IPS-15b (cell line): ENCODE measurements at regions not wholly inside any gene's neighbourhood (a gene's known extent, or its start where the extent isn't known, plus 50 kb on each side); places are given as distances from the start of the nearest gene placed in this dataset.

Source experiments
- H3K27me3 ChIP-seq: one replicate; pipeline ENCODE4 v1.6.1; 2013; ENCODE audit warnings: low read length; ENCODE audit not compliant: control insufficient read depth, insufficient read depth
- H3K36me3 ChIP-seq: one replicate; pipeline ENCODE4 v1.6.1; 2013; ENCODE audit warnings: low read length; ENCODE audit not compliant: control insufficient read depth, insufficient read depth
- H3K4me1 ChIP-seq: one replicate; pipeline ENCODE4 v1.6.1; 2013; ENCODE audit warnings: mild to moderate bottlenecking, low read length; ENCODE audit not compliant: control insufficient read depth, insufficient read depth
- H3K4me3 ChIP-seq: one replicate; pipeline ENCODE4 v1.5.1; 2013; ENCODE audit warnings: low read depth, low read length
- H3K9ac ChIP-seq: one replicate; pipeline ENCODE4 v1.6.1; 2013; ENCODE audit warnings: low read depth, mild to moderate bottlenecking, low read length
- H3K9me3 ChIP-seq: one replicate; pipeline ENCODE4 v1.6.1; 2013; ENCODE audit warnings: mild to moderate bottlenecking, low read length; ENCODE audit not compliant: control insufficient read depth, insufficient read depth

GRCh38 chr1:163540727-163541126 lies 219.0 kb downstream of the NUF2 start:
- Histone ChIP-seq H3K36me3 (no peaks in the 10 kb centered on the region), H3K27me3 (no peaks in the 10 kb centered on the region), H3K4me1 (peaks cover 3% of the 10 kb centered on the region), H3K9me3 (no peaks in the 10 kb centered on the region), H3K9ac (no peak overlapping the region), H3K4me3 (no peak overlapping the region)

GRCh38 chr1:163544441-163544840 lies 222.7 kb downstream of the NUF2 start:
- H3K27me3 ChIP-seq: no peaks in the 10 kb centered on the region
- no peak overlapping the region for H3K9ac ChIP-seq
- H3K4me1 ChIP-seq: no peaks in the 10 kb centered on the region
- H3K4me3 ChIP-seq: no peak overlapping the region
- no peaks in the 10 kb centered on the region for H3K9me3 ChIP-seq
- H3K36me3 ChIP-seq: no peaks in the 10 kb centered on the region

- Histone ChIP-seq H3K9ac (no peak overlapping the region), H3K9me3 (no peaks in the 10 kb centered on the region)
Observed at GRCh38 chr1:163558162-163558561, 236.4 kb downstream of the NUF2 start.

GRCh38 chr1:163561580-163562295 lies 240.0 kb downstream of the NUF2 start:
- Histone ChIP-seq H3K9ac (no peak overlapping the region), H3K9me3 (no peaks in the 10 kb centered on the region), H3K27me3 (no peaks in the 10 kb centered on the region), H3K36me3 (no peaks in the 10 kb centered on the region), H3K4me1 (peaks cover 21% of the 10 kb centered on the region), H3K4me3 (no peak overlapping the region)

More at GRCh38 chr1:163558162-163558561, 236.4 kb downstream of the NUF2 start:
- no peaks in the 10 kb centered on the region for H3K36me3 ChIP-seq
- H3K4me1 ChIP-seq: peaks cover 15% of the 10 kb centered on the region
- H3K27me3 ChIP-seq: no peaks in the 10 kb centered on the region
- H3K4me3 ChIP-seq: no peak overlapping the region

- H3K9me3 ChIP-seq: no peaks in the 10 kb centered on the region
- H3K9ac ChIP-seq: no peak overlapping the region
- no peaks in the 10 kb centered on the region for H3K27me3 ChIP-seq
Observed at GRCh38 chr1:163562355-163562754, 240.6 kb downstream of the NUF2 start.

GRCh38 chr1:163565166-163565565 lies 243.4 kb downstream of the NUF2 start:
- Histone ChIP-seq H3K27me3 (no peaks in the 10 kb centered on the region), H3K36me3 (no peaks in the 10 kb centered on the region), H3K9me3 (no peaks in the 10 kb centered on the region), H3K4me3 (no peak overlapping the region), H3K9ac (no peak overlapping the region), H3K4me1 (peaks cover 21% of the 10 kb centered on the region)

More at GRCh38 chr1:163562355-163562754, 240.6 kb downstream of the NUF2 start:
- H3K36me3 ChIP-seq: no peaks in the 10 kb centered on the region
- no peak overlapping the region for H3K4me3 ChIP-seq
- peaks cover 21% of the 10 kb centered on the region for H3K4me1 ChIP-seq

GRCh38 chr1:163570071-163570470 lies 248.3 kb downstream of the NUF2 start:
- no peaks in the 10 kb centered on the region for H3K27me3 ChIP-seq
- no peak overlapping the region for H3K4me3 ChIP-seq
- no peaks in the 10 kb centered on the region for H3K36me3 ChIP-seq
- H3K9ac ChIP-seq: no peak overlapping the region
- peaks cover 4% of the 10 kb centered on the region for H3K4me1 ChIP-seq
- H3K9me3 ChIP-seq: no peaks in the 10 kb centered on the region

- Histone ChIP-seq H3K4me1 (no peaks in the 10 kb centered on the region), H3K9me3 (no peaks in the 10 kb centered on the region), H3K4me3 (no peak overlapping the region), H3K36me3 (no peaks in the 10 kb centered on the region), H3K27me3 (no peaks in the 10 kb centered on the region), H3K9ac (no peak overlapping the region)
Observed at GRCh38 chr1:163571950-163572349, 250.2 kb downstream of the NUF2 start.

GRCh38 chr1:163574119-163574518 lies 252.4 kb downstream of the NUF2 start:
- Histone ChIP-seq H3K9me3 (no peaks in the 10 kb centered on the region), H3K4me3 (no peak overlapping the region), H3K9ac (no peak overlapping the region), H3K36me3 (no peaks in the 10 kb centered on the region), H3K4me1 (no peaks in the 10 kb centered on the region), H3K27me3 (no peaks in the 10 kb centered on the region)

GRCh38 chr1:163580926-163581325 lies 259.2 kb downstream of the NUF2 start:
- no peaks in the 10 kb centered on the region for H3K36me3 ChIP-seq
- no peaks in the 10 kb centered on the region for H3K9me3 ChIP-seq
- no peaks in the 10 kb centered on the region for H3K27me3 ChIP-seq
- H3K4me1 ChIP-seq: no peaks in the 10 kb centered on the region
- H3K9ac ChIP-seq: no peak overlapping the region
- no peak overlapping the region for H3K4me3 ChIP-seq

- H3K27me3 ChIP-seq: no peaks in the 10 kb centered on the region
- H3K4me1 ChIP-seq: no peaks in the 10 kb centered on the region
- H3K36me3 ChIP-seq: no peaks in the 10 kb centered on the region
- no peak overlapping the region for H3K9ac ChIP-seq
- H3K4me3 ChIP-seq: no peak overlapping the region
- no peaks in the 10 kb centered on the region for H3K9me3 ChIP-seq
Observed at GRCh38 chr1:163583661-163584181, 262.0 kb downstream of the NUF2 start.

GRCh38 chr1:163585796-163586195 lies 264.0 kb downstream of the NUF2 start:
- H3K36me3 ChIP-seq: no peaks in the 10 kb centered on the region
- no peaks in the 10 kb centered on the region for H3K9me3 ChIP-seq
- H3K4me1 ChIP-seq: no peaks in the 10 kb centered on the region
- no peak overlapping the region for H3K4me3 ChIP-seq
- no peak overlapping the region for H3K9ac ChIP-seq
- no peaks in the 10 kb centered on the region for H3K27me3 ChIP-seq
